ENCODE measurements at regions not wholly inside any gene's neighbourhood (a gene's known extent, or its start where the extent isn't known, plus 50 kb on each side); places are given as distances from the start of the nearest gene placed in this dataset.

- no peak for DNase-seq (ENCODE audit: low read depth in 2 of 2)
Observed at GRCh38 chrX:8971116-8971515, 62.8 kb downstream of the FAM9B start.

GRCh38 chrX:8969378-8969777 is 64.5 kb downstream of the FAM9B start:
- no peak for DNase-seq (ENCODE audit: low read depth in 2 of 2)

GRCh38 chrX:8967461-8967860 is 66.5 kb downstream of the FAM9B start:
- DNase-seq (ENCODE audit: low read depth in 2 of 2), result no peak

- DNase-seq (ENCODE audit: low read depth in 2 of 2), result no peak
Observed at GRCh38 chrX:8960957-8961468, 72.9 kb downstream of the FAM9B start.

GRCh38 chrX:8955511-8955910 is 78.4 kb downstream of the FAM9B start:
- no peak for DNase-seq (ENCODE audit: low read depth in 2 of 2)

- no peak for DNase-seq (ENCODE audit: low read depth in 2 of 2)
Observed at GRCh38 chrX:8946563-8946962, 87.4 kb downstream of the FAM9B start.

GRCh38 chrX:8939322-8939721 is 94.6 kb downstream of the FAM9B start:
- DNase-seq (ENCODE audit: low read depth in 2 of 2), result no peak

GRCh38 chrX:8927701-8928100 is 106.2 kb downstream of the FAM9B start:
- no peak for DNase-seq (ENCODE audit: low read depth in 2 of 2)

- DNase-seq (ENCODE audit: low read depth in 2 of 2), result no peak
Observed at GRCh38 chrX:8927066-8927635, 106.8 kb downstream of the FAM9B start.

- DNase-seq (ENCODE audit: low read depth in 2 of 2), result no peak
Observed at GRCh38 chrX:8921615-8922014, 112.3 kb downstream of the FAM9B start.

- DNase-seq (ENCODE audit: low read depth in 2 of 2), result no peak
Observed at GRCh38 chrX:8919801-8920200, 114.1 kb downstream of the FAM9B start.

- no peak for DNase-seq (ENCODE audit: low read depth in 2 of 2)
Observed at GRCh38 chrX:8916697-8917096, 115.5 kb upstream of the FAM9A start.

GRCh38 chrX:8914681-8915080 is 113.5 kb upstream of the FAM9A start:
- DNase-seq (ENCODE audit: low read depth in 2 of 2), result no peak

- DNase-seq (ENCODE audit: low read depth in 2 of 2), result no peak
Observed at GRCh38 chrX:8913655-8914409, 112.6 kb upstream of the FAM9A start.

GRCh38 chrX:8907688-8908087 is 106.5 kb upstream of the FAM9A start:
- DNase-seq (ENCODE audit: low read depth in 2 of 2), result no peak

- DNase-seq (ENCODE audit: low read depth in 2 of 2), result no peak
Observed at GRCh38 chrX:8906299-8906938, 105.2 kb upstream of the FAM9A start.

- no peak for DNase-seq (ENCODE audit: low read depth in 2 of 2)
Observed at GRCh38 chrX:8897259-8897658, 96.1 kb upstream of the FAM9A start.

GRCh38 chrX:8890794-8891193 is 89.6 kb upstream of the FAM9A start:
- DNase-seq (ENCODE audit: low read depth in 2 of 2), result no peak

- no peak for DNase-seq (ENCODE audit: low read depth in 2 of 2)
Observed at GRCh38 chrX:8887004-8887403, 85.8 kb upstream of the FAM9A start.

- DNase-seq (ENCODE audit: low read depth in 2 of 2), result peak in 1 of 2 donors; percentile 1
Observed at GRCh38 chrX:8879750-8880149, 78.6 kb upstream of the FAM9A start.

GRCh38 chrX:8873956-8874355 is 72.8 kb upstream of the FAM9A start:
- DNase-seq (ENCODE audit: low read depth in 2 of 2), result no peak

- no peak for DNase-seq (ENCODE audit: low read depth in 2 of 2)
Observed at GRCh38 chrX:8873102-8873501, 71.9 kb upstream of the FAM9A start.

- no peak for DNase-seq (ENCODE audit: low read depth in 2 of 2)
Observed at GRCh38 chrX:8870411-8870810, 69.2 kb upstream of the FAM9A start.
